ENCODE measurements at regions not wholly inside any gene's neighbourhood (a gene's known extent, or its start where the extent isn't known, plus 50 kb on each side); places are given as distances from the start of the nearest gene placed in this dataset.

DNA sequence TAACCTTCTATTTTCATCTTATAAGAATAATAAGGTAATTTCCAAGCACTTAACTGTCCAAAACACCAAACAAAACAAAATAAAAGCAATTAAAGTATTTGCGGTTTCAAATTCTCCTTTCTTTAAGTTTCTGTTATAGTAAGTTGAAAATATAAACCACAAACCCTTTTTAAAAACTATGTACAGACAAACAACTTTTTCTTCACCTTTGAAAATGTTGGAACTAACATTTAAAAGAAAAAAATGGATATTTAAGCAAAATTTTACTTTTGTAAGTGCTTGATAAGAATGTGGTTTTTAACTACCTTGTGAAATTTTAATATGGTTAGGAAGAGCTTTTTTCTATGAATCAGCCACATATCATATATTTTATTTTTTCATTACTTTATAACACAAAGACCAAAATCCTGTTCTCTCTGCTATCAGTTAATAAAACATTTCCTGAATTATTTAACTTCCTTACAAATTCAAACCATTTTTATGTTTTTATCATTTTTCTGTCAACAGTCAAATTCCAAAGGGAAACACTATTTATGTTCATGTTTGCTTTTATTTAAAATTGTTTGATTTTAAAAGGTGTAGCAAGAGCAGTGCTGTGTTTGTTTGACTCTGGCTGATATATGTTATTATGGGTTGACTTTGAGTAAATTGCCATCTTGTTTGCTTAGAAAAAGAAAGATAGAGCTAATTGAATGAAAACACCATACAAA is 554.1 kb upstream of the KLHL1 start:
- H3K27ac ChIP-seq: no peak overlapping the region
- TF ChIP-seq, protein P1, sequence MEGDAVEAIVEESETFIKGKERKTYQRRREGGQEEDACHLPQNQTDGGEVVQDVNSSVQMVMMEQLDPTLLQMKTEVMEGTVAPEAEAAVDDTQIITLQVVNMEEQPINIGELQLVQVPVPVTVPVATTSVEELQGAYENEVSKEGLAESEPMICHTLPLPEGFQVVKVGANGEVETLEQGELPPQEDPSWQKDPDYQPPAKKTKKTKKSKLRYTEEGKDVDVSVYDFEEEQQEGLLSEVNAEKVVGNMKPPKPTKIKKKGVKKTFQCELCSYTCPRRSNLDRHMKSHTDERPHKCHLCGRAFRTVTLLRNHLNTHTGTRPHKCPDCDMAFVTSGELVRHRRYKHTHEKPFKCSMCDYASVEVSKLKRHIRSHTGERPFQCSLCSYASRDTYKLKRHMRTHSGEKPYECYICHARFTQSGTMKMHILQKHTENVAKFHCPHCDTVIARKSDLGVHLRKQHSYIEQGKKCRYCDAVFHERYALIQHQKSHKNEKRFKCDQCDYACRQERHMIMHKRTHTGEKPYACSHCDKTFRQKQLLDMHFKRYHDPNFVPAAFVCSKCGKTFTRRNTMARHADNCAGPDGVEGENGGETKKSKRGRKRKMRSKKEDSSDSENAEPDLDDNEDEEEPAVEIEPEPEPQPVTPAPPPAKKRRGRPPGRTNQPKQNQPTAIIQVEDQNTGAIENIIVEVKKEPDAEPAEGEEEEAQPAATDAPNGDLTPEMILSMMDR (IDR thresholded peaks at IDR 0.05): no peak
- H3K27me3 ChIP-seq (ENCODE audit: control insufficient read depth, insufficient read depth, low read length): no peaks in the 10 kb centered on the region
- no peak overlapping the region for H2AFZ ChIP-seq
- H3K4me1 ChIP-seq: no peaks in the 10 kb centered on the region
- no peak overlapping the region for H3K9ac ChIP-seq
- no peaks in the 10 kb centered on the region for H3K9me3 ChIP-seq (ENCODE audit: control insufficient read depth, low read length)
- H3K79me2 ChIP-seq: no peaks in the 10 kb centered on the region
- H3K4me2 ChIP-seq (ENCODE audit: low read length): no peak overlapping the region
- H3K36me3 ChIP-seq (ENCODE audit: control insufficient read depth, insufficient read depth, low read length): no peaks in the 10 kb centered on the region
- H3K4me3 ChIP-seq (ENCODE audit: low read depth, low read length): no peak overlapping the region

DNA sequence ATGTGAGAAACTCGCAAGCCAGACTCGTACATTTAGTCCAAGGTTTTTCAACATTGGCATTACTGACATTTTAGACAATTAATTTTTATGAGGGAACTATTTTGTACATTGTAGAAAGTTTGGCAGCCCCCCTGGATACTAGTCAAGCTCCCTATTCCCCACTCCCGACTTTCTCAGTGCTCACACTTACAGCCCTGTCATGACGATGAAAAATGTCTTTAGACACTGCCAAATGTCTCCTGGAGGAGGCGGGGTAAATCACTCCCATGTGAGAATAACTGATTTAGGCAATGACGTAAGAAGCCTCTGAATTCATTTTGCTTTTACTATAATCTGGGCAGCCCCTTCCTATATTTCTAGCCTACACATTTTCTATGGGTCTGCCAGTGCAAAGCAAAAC is 535.8 kb upstream of the KLHL1 start:
- no peaks in the 10 kb centered on the region for H3K79me2 ChIP-seq
- H3K4me2 ChIP-seq (ENCODE audit: low read length): no peak overlapping the region
- H3K27ac ChIP-seq: no peak overlapping the region
- no peaks in the 10 kb centered on the region for H3K9me3 ChIP-seq (ENCODE audit: control insufficient read depth, low read length)
- no peak overlapping the region for H3K4me3 ChIP-seq (ENCODE audit: low read depth, low read length)
- no peak overlapping the region for H3K9ac ChIP-seq
- no peak overlapping the region for H2AFZ ChIP-seq
- no peaks in the 10 kb centered on the region for H3K27me3 ChIP-seq (ENCODE audit: control insufficient read depth, insufficient read depth, low read length)
- no peaks in the 10 kb centered on the region for H3K4me1 ChIP-seq
- TF ChIP-seq, protein P1 (IDR thresholded peaks at IDR 0.05): no peak
- no peaks in the 10 kb centered on the region for H3K36me3 ChIP-seq (ENCODE audit: control insufficient read depth, insufficient read depth, low read length)

DNA sequence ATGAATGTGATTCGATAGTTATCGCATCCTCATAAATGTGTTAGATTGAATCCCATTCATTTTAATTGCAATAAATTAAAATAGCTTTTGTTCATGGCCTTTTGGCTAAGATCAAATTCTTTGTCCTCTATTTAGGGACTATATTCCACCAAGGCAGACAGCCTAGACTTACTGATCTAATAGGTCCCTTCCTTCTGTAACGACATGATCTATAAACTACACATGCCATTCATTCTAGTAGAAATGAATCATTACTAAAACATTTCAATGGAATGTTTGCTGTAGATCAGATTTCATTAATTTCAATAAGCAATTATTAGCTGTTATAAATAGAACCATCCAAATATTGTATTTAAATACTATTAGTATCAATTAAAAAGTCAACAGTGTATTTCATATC is 526.6 kb upstream of the KLHL1 start:
- Histone ChIP-seq H2AFZ (no peak overlapping the region), H3K36me3 (ENCODE audit: control insufficient read depth, insufficient read depth, low read length) (no peaks in the 10 kb centered on the region), H3K4me2 (ENCODE audit: low read length) (no peak overlapping the region), H3K27me3 (ENCODE audit: control insufficient read depth, insufficient read depth, low read length) (no peaks in the 10 kb centered on the region), H3K4me1 (no peaks in the 10 kb centered on the region), H3K9me3 (ENCODE audit: control insufficient read depth, low read length) (no peaks in the 10 kb centered on the region), H3K27ac (no peak overlapping the region), H3K9ac (no peak overlapping the region), H3K4me3 (ENCODE audit: low read depth, low read length) (no peak overlapping the region), H3K79me2 (no peaks in the 10 kb centered on the region)
- TF ChIP-seq, protein P1 (IDR thresholded peaks at IDR 0.05): no peak

DNA sequence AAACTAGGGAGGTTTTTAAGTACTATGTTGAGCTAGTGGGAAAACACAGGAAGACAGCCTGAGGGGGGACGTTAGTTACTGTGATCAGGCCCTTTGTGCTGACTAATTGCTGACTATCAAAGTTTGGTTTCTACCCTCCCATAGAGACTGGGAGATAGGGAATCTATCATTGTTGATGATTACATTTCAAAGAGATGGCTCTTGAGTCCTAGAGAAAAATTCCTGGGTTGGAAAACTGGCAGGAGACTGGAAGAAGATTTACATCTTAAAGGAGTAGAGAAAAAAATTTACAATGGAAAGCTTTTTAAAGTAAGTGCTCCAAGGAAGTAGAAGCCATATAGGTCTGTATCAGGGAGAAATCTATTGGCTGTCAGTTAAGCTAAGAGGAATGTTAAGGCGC is 522.0 kb upstream of the KLHL1 start:
- Histone ChIP-seq H3K79me2 (no peaks in the 10 kb centered on the region), H3K4me1 (no peaks in the 10 kb centered on the region), H2AFZ (no peak overlapping the region), H3K36me3 (ENCODE audit: control insufficient read depth, insufficient read depth, low read length) (no peaks in the 10 kb centered on the region), H3K27ac (no peak overlapping the region), H3K4me3 (ENCODE audit: low read depth, low read length) (no peak overlapping the region), H3K9ac (no peak overlapping the region), H3K4me2 (ENCODE audit: low read length) (no peak overlapping the region), H3K27me3 (ENCODE audit: control insufficient read depth, insufficient read depth, low read length) (no peaks in the 10 kb centered on the region), H3K9me3 (ENCODE audit: control insufficient read depth, low read length) (no peaks in the 10 kb centered on the region)
- TF ChIP-seq, protein P1 (IDR thresholded peaks at IDR 0.05): no peak

DNA sequence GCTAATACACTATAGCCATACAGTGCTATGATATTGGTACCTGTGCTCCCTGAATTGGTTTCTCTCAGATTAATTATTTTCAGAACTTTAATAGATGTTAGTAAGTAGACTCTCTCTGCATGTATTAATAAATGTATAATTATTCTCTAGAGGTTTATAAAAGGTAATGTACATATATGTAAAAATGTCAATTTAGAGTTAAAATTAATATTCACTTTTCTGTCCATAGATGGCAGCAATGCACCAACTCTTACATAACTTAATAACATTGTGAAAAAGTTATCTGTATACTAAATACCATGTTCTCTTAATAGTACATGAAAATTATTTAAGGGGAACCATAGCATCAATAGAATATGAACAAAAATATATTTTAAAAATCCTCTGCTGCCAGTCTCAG is 515.0 kb upstream of the KLHL1 start:
- H3K79me2 ChIP-seq: no peaks in the 10 kb centered on the region
- no peaks in the 10 kb centered on the region for H3K36me3 ChIP-seq (ENCODE audit: control insufficient read depth, insufficient read depth, low read length)
- H3K4me1 ChIP-seq: no peaks in the 10 kb centered on the region
- H3K27ac ChIP-seq: no peak overlapping the region
- H3K27me3 ChIP-seq (ENCODE audit: control insufficient read depth, insufficient read depth, low read length): no peaks in the 10 kb centered on the region
- no peak overlapping the region for H3K9ac ChIP-seq
- H3K4me2 ChIP-seq (ENCODE audit: low read length): no peak overlapping the region
- H2AFZ ChIP-seq: no peak overlapping the region
- TF ChIP-seq, protein P1 (IDR thresholded peaks at IDR 0.05): no peak
- no peaks in the 10 kb centered on the region for H3K9me3 ChIP-seq (ENCODE audit: control insufficient read depth, low read length)
- no peak overlapping the region for H3K4me3 ChIP-seq (ENCODE audit: low read depth, low read length)

All from parathyroid adenoma (tissue), 2 donors.